HG03457 (cell line): ENCODE measurements at regions not wholly inside any gene's neighbourhood (a gene's known extent, or its start where the extent isn't known, plus 50 kb on each side); places are given as distances from the start of the nearest gene placed in this dataset.
"Not testable (repeated sequence)": the region's sequence is repeated elsewhere in the genome, so short reads cannot be mapped to it uniquely, and the experiment has no call there.

ENCODE experiments used
- ATAC-seq: cut with Tn5 transposase; IDR thresholded peaks from one replicate; pipeline ENCODE4 v1.9.1; 2021; ENCODE audit warnings: moderate number of reproducible peaks; ENCODE audit not compliant: unreplicated experiment

GRCh38 chr2:242043538-242044312, 174.2 kb downstream of the RTP5 start:
- ATAC-seq, result no peak

GRCh38 chr2:242044313-242044590, 174.7 kb downstream of the RTP5 start:
- no peak for ATAC-seq

- ATAC-seq, result not testable (repeated sequence)
Measured at GRCh38 chr2:242045596-242046144, 176.1 kb downstream of the RTP5 start.

GRCh38 chr2:242046206-242046826, 176.8 kb downstream of the RTP5 start:
- ATAC-seq, result no peak

GRCh38 chr2:242047963-242048362, 178.4 kb downstream of the RTP5 start:
- no peak for ATAC-seq

- ATAC-seq, result no peak
Measured at GRCh38 chr2:242048479-242048878, 178.9 kb downstream of the RTP5 start.

GRCh38 chr2:242049492-242049891, 180.0 kb downstream of the RTP5 start:
- not testable (repeated sequence) for ATAC-seq

GRCh38 chr2:242051463-242051862, 181.9 kb downstream of the RTP5 start:
- ATAC-seq, result no peak

GRCh38 chr2:242052421-242052820, 182.9 kb downstream of the RTP5 start:
- ATAC-seq, result no peak

GRCh38 chr2:242053921-242054320, 184.4 kb downstream of the RTP5 start:
- no peak for ATAC-seq

GRCh38 chr2:242054406-242054805, 184.9 kb downstream of the RTP5 start:
- ATAC-seq, result no peak

- ATAC-seq, result no peak
Measured at GRCh38 chr2:242054881-242055801, 185.6 kb downstream of the RTP5 start.

- no peak for ATAC-seq
Measured at GRCh38 chr2:242056026-242056425, 186.5 kb downstream of the RTP5 start.

GRCh38 chr2:242056785-242057184, 187.3 kb downstream of the RTP5 start:
- ATAC-seq, result no peak

- ATAC-seq, result no peak
Measured at GRCh38 chr2:242057379-242058040, 188.0 kb downstream of the RTP5 start.

- ATAC-seq, result no peak
Measured at GRCh38 chr2:242058116-242058680, 188.7 kb downstream of the RTP5 start.

GRCh38 chr2:242059566-242059965, 190.0 kb downstream of the RTP5 start:
- ATAC-seq, result no peak

GRCh38 chr2:242060212-242060835, 190.8 kb downstream of the RTP5 start:
- no peak for ATAC-seq

- ATAC-seq, result not testable (repeated sequence)
Measured at GRCh38 chr2:242061930-242062329, 192.4 kb downstream of the RTP5 start.

- ATAC-seq, result no peak
Measured at GRCh38 chr2:242063436-242063835, 193.9 kb downstream of the RTP5 start.
